BJ (cell line): ENCODE measurements at regions not wholly inside any gene's neighbourhood (a gene's known extent, or its start where the extent isn't known, plus 50 kb on each side); places are given as distances from the start of the nearest gene placed in this dataset.

ENCODE experiments used
- CTCF ChIA-PET: fragments of 350-600 bp; formaldehyde crosslinking; extraction: SDS; loops from one replicate; lab custom pipeline; 2021; ENCODE audit warnings: antibody characterized with exemption, inconsistent platforms; lab: Yijun Ruan, JAX
- POLR2A ChIA-PET: fragments of 300-600 bp; sonication (Branson Sonifier 250); formaldehyde crosslinking; extraction: SDS; loops from one replicate; lab custom pipeline; 2021; ENCODE audit warnings: antibody characterized with exemption; lab: Charles Lee
- DNase-seq: peaks from one replicate; pipeline ENCODE4 v3.0.0-alpha.2; 2011; ENCODE audit warnings: low read depth
- H3K27me3 ChIP-seq: 2 replicates; pipeline ENCODE4 v1.6.0; 2011; ENCODE audit warnings: low read length; ENCODE audit not compliant: control insufficient read depth, insufficient read depth
- H3K36me3 ChIP-seq: 2 replicates; pipeline ENCODE4 v1.5.1; 2011; ENCODE audit warnings: low read length; ENCODE audit not compliant: control insufficient read depth, insufficient read depth
- H3K4me3 ChIP-seq: 2 replicates; pipeline ENCODE4 v1.5.1; 2011; ENCODE audit warnings: low read depth, mild to moderate bottlenecking, control low read depth, low read length
- CTCF ChIP-seq: IDR thresholded peaks from 2 replicates; pipeline ENCODE4 v1.5.1; 2011; ENCODE audit warnings: low read depth, mild to moderate bottlenecking, control low read depth, inconsistent platforms, low read length, moderate library complexity; ENCODE audit not compliant: insufficient read depth

GRCh38 chr12:91772411-91772810 lies 373.2 kb downstream of the BTG1 start:
- CTCF ChIA-PET: no interaction called here
- DNase-seq: no peak
- no peak for TF ChIP-seq CTCF
- Histone ChIP-seq H3K36me3 (no peaks in the 10 kb centered on the region), H3K27me3 (no peaks in the 10 kb centered on the region), H3K4me3 (no peak overlapping the region)
- POLR2A ChIA-PET: no interaction called here

GRCh38 chr12:91769736-91770135 lies 375.9 kb downstream of the BTG1 start:
- Histone ChIP-seq H3K27me3 (no peaks in the 10 kb centered on the region), H3K36me3 (no peaks in the 10 kb centered on the region), H3K4me3 (no peak overlapping the region)
- CTCF ChIA-PET: no interaction called here
- no peak for TF ChIP-seq CTCF
- POLR2A ChIA-PET: no interaction called here
- DNase-seq: no peak

GRCh38 chr12:91767237-91767636 lies 378.4 kb downstream of the BTG1 start:
- ChIA-PET CTCF (interaction anchor here (1.4 kb wide), 1 partner anchor 10 kb away, joined by 3 read pairs; no protein-coding TSS in a partner anchor), POLR2A (no interaction called here)
- TF ChIP-seq CTCF: no peak
- H3K27me3 ChIP-seq: no peaks in the 10 kb centered on the region
- no peak for DNase-seq
- H3K4me3 ChIP-seq: no peak overlapping the region
- no peaks in the 10 kb centered on the region for H3K36me3 ChIP-seq

- Histone ChIP-seq H3K36me3 (no peaks in the 10 kb centered on the region), H3K27me3 (no peaks in the 10 kb centered on the region), H3K4me3 (no peak overlapping the region)
- DNase-seq: no peak
- CTCF ChIA-PET: interaction anchor here (1.4 kb wide), 1 partner anchor 9 kb away, joined by 3 read pairs; no protein-coding TSS in a partner anchor
- POLR2A ChIA-PET: no interaction called here
- TF ChIP-seq CTCF: no peak
Observed at GRCh38 chr12:91766454-91766853, 379.2 kb downstream of the BTG1 start.

DNA sequence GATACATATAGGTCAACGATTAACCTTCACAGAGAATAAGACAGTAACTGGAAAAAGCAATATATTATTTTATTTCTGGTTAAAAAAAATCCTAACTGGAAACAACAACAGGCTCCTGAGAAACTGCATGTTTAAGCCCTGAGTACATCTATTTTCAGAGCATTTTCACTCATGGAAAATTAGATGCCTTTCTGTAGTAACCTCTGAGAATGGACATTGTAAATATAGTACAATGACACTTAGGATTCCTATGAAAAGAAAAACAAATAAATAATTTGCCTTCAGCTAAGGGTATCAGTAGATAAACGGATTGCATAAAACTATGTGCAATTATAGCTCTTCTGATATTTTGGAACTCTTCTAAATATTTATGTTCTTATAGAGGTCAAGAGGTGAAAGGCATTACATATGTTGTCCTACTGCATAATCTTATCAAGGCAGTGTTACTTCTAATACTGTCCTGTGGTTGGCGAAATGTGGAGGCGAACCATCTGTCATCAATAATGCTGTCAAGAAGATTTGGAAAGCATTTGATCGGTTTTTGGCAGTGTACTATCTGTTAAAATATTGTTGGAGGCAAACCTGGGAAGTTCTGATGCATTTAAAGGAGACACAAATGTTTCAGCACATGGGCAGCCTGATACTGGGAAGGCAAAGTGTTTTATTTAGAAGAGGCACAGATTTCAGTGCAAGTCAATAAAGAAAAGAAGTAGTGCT lies 381.8 kb downstream of the BTG1 start:
- no peak for DNase-seq
- ChIA-PET CTCF (no interaction called here), POLR2A (no interaction called here)
- H3K4me3 ChIP-seq: no peak overlapping the region
- H3K27me3 ChIP-seq: no peaks in the 10 kb centered on the region
- no peak for TF ChIP-seq CTCF
- H3K36me3 ChIP-seq: no peaks in the 10 kb centered on the region
